AG04450 (cell line): ENCODE measurements at regions not wholly inside any gene's neighbourhood (a gene's known extent, or its start where the extent isn't known, plus 50 kb on each side); places are given as distances from the start of the nearest gene placed in this dataset.

Experiments used
- CTCF ChIA-PET: fragments of 300-600, 350-600 bp; formaldehyde crosslinking; extraction: SDS; loops from one replicate; lab custom pipeline; 2022; ENCODE audit warnings: antibody characterized with exemption, inconsistent platforms; lab: Charles Lee
- POLR2A ChIA-PET: fragments of 350-600 bp; formaldehyde crosslinking; extraction: SDS; loops from one replicate; lab custom pipeline; 2021; ENCODE audit warnings: antibody characterized with exemption, inconsistent platforms; lab: Yijun Ruan, JAX
- DNase-seq: peaks from one replicate; pipeline ENCODE4 v3.0.0-alpha.2; 2011; ENCODE audit warnings: low read depth, low spot score
- H3K27ac ChIP-seq: one replicate; pipeline ENCODE4 v1.5.1; 2012; ENCODE audit warnings: low read depth, low read length, control low read depth
- H3K27me3 ChIP-seq: one replicate; pipeline ENCODE4 v1.6.0; 2012; ENCODE audit warnings: low read length; ENCODE audit not compliant: control insufficient read depth, insufficient read depth
- H3K4me3 ChIP-seq: 2 replicates; pipeline ENCODE4 v1.5.1; 2011; ENCODE audit warnings: mild to moderate bottlenecking, low read depth, low read length, control low read depth
- H3K9me3 ChIP-seq: 2 replicates; pipeline ENCODE4 v1.5.1; 2012; ENCODE audit warnings: low read length; ENCODE audit not compliant: control insufficient read depth, insufficient read depth
- CTCF ChIP-seq: IDR thresholded peaks from 2 replicates; pipeline ENCODE4 v1.5.1; 2011; ENCODE audit warnings: low read depth, low read length, control low read depth, inconsistent platforms

GRCh38 chr15:98568382-98569017 lies 79.8 kb upstream of the IGF1R start:
- Histone ChIP-seq H3K9me3 (no peaks in the 10 kb centered on the region), H3K4me3 (no peak overlapping the region), H3K27ac (no peak overlapping the region), H3K27me3 (no peaks in the 10 kb centered on the region)
- ChIA-PET POLR2A (no interaction called here), CTCF (interaction anchor here (0.6 to 2.3 kb wide), 11 partner anchors 9 to 676 kb away, joined by 3 to 9 read pairs (median 5); no protein-coding TSS in a partner anchor)
- TF ChIP-seq CTCF: peak; percentile 55
- DNase-seq: no peak

GRCh38 chr15:98570119-98570518 lies 78.2 kb upstream of the IGF1R start:
- no peak for DNase-seq
- TF ChIP-seq CTCF: no peak
- Histone ChIP-seq H3K9me3 (no peaks in the 10 kb centered on the region), H3K27me3 (no peaks in the 10 kb centered on the region), H3K27ac (no peak overlapping the region), H3K4me3 (no peak overlapping the region)
- POLR2A ChIA-PET: no interaction called here
- CTCF ChIA-PET: no interaction called here

- H3K9me3 ChIP-seq: no peaks in the 10 kb centered on the region
- no peak for TF ChIP-seq CTCF
- no peak overlapping the region for H3K27ac ChIP-seq
- H3K4me3 ChIP-seq: no peak overlapping the region
- no peak for DNase-seq
- ChIA-PET POLR2A (no interaction called here), CTCF (interaction anchor here (1.4 to 2.2 kb wide), 3 partner anchors 12 to 61 kb away, joined by 4 to 9 read pairs (median 7); no protein-coding TSS in a partner anchor)
- peaks cover 22% of the 10 kb centered on the region for H3K27me3 ChIP-seq
Measured at GRCh38 chr15:98580572-98580971, 67.8 kb upstream of the IGF1R start.

- Histone ChIP-seq H3K9me3 (no peaks in the 10 kb centered on the region), H3K27me3 (peaks cover 22% of the 10 kb centered on the region), H3K27ac (no peak overlapping the region), H3K4me3 (no peak overlapping the region)
- TF ChIP-seq CTCF: peak; percentile 41
- ChIA-PET CTCF (interaction anchor here (1.1 to 2.2 kb wide), 4 partner anchors 13 to 65 kb away, joined by 3 to 9 read pairs (median 6); no protein-coding TSS in a partner anchor), POLR2A (no interaction called here)
- no peak for DNase-seq
Measured at GRCh38 chr15:98581715-98582114, 66.6 kb upstream of the IGF1R start.

GRCh38 chr15:98582900-98583554 lies 65.3 kb upstream of the IGF1R start:
- H3K4me3 ChIP-seq: no peak overlapping the region
- DNase-seq: no peak
- ChIA-PET POLR2A (no interaction called here), CTCF (no interaction called here)
- no peak for TF ChIP-seq CTCF
- no peaks in the 10 kb centered on the region for H3K9me3 ChIP-seq
- H3K27me3 ChIP-seq: peaks cover 22% of the 10 kb centered on the region
- H3K27ac ChIP-seq: no peak overlapping the region
